Right lobe of liver (tissue), 6 donors: ENCODE measurements at regions not wholly inside any gene's neighbourhood (a gene's known extent, or its start where the extent isn't known, plus 50 kb on each side); places are given as distances from the start of the nearest gene placed in this dataset.

Source experiments
- ATAC-seq, 4 donors: fragments of 200-7000 bp; cut with Tn5 transposase; one replicate each; pipeline ENCODE4 v1.9.1; 2020; ENCODE audit warnings: mild to moderate bottlenecking in 4 of 4, moderate library complexity in 4 of 4
- DNase-seq, 3 donors: peaks; one replicate each; pipeline ENCODE4 v3.0.0-alpha.2; 2020
- H3K27ac ChIP-seq, 3 donors: fragments of 200-600 bp; one replicate each; pipeline ENCODE4 v1.8.0; 2022
- H3K27me3 ChIP-seq, 2 donors: fragments of 200-600 bp; one replicate each; pipeline ENCODE4 v1.8.0; 2022
- H3K36me3 ChIP-seq, 4 donors: fragments of 200-600 bp; sonication (generic) in 1 of 4; one replicate each; pipeline versions ENCODE4 v1.5.1 to v1.8.0; 2017 to 2022; ENCODE audit warnings: control low read depth in 1 of 4
- H3K4me1 ChIP-seq, 4 donors: fragments of 200-600 bp; sonication (generic) in 1 of 4; one replicate each; pipeline versions ENCODE4 v1.5.1 to v1.8.0; 2017 to 2022; ENCODE audit warnings: control low read depth in 1 of 4
- H3K4me3 ChIP-seq, 3 donors: fragments of 200-600 bp; one replicate each; pipeline ENCODE4 v1.8.0; 2022
- H3K9me3 ChIP-seq, 4 donors: fragments of 200-600 bp; sonication (generic) in 1 of 4; one replicate each; pipeline versions ENCODE4 v1.5.1 to v1.8.0; 2017 to 2022; ENCODE audit warnings: control low read depth in 1 of 4
- CTCF ChIP-seq, 4 donors: fragments of 200-600 bp in 3 of 4; fragments of 450-650 bp in 1 of 4; IDR thresholded peaks; one replicate each; pipeline versions ENCODE4 v1.5.1 to v1.8.0; 2016 to 2022; ENCODE audit warnings: antibody characterized with exemption in 4 of 4, mild to moderate bottlenecking in 2 of 4
- POLR2A ChIP-seq: fragments of 450-650 bp; IDR thresholded peaks from one replicate; pipeline ENCODE4 v1.6.1; 2017; ENCODE audit warnings: antibody characterized with exemption, mild to moderate bottlenecking
- WGBS: methylation state at CpG from one replicate; pipeline ENCODE4 v1.1.6; 2018; ENCODE audit warnings: low coverage, low lambda C conversion rate; ENCODE audit not compliant: insufficient coverage; ENCODE audit errors: missing lambda C conversion rate; 5-methylcytosine and 5-hydroxymethylcytosine counted together
- intact Hi-C, 2 donors: fragments of 100-400 bp; cut with DNase I; formaldehyde crosslinking; loops; one replicate each; pipeline versions ENCODE4 v1.11.2 to v1.14.1; 2022
- donor health status: DM: no; HTN: yes; CAD: no.
- donor health status: DM: no; HTN: no; CAD: no.
- donor health status: DM: no; HTN: no; CAD: no.
- donor health status: DM: no; HTN: yes; CAD: no.
- donor health status: DM: no; HTN: yes; CAD: no.

DNA sequence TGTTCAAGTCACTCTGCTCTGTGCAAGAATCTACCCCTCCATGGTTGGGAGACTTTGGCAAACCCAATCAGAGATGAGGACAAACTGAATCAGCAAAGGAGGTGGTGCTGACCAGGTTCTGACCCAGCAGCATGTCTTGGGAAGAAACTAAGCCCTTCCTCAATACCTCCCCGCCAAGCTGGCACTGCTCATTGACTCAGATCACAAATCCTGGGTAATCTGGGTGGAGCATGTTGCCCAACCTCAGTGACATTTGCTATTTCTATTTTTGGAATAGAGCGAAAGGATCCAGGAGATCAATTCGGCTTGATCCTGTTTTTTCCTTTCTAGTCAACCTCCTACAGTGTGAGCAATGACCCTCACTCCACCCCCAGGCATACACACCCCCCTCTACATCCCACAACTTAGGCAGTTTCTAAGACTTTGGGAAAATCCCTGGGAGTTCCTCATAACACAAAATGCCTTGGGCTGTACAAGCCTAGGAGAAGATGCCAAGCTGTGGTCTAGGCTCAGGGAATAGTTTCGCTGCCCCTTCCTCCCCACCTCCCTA lies 166.8 kb upstream of the KCNJ6 start:
- Histone ChIP-seq H3K36me3 (no peaks in the 10 kb centered on the region), H3K27ac (no peak overlapping the region), H3K4me3 (no peak overlapping the region), H3K27me3 (no peaks in the 10 kb centered on the region), H3K9me3 (no peaks in the 10 kb centered on the region), H3K4me1 (no peaks in the 10 kb centered on the region)
- intact Hi-C loops: no loop called here
- DNase-seq (no peak), ATAC-seq (no peak)
- TF ChIP-seq POLR2A (no peak), CTCF (IDR thresholded peaks at IDR 0.05) (no peak)
- WGBS: 58% methylated on average over 4 of the region's 4 CpGs

- H3K27ac ChIP-seq: no peak overlapping the region
- no peaks in the 10 kb centered on the region for H3K36me3 ChIP-seq
- intact Hi-C loops: no loop called here
- H3K9me3 ChIP-seq: no peaks in the 10 kb centered on the region
- no peaks in the 10 kb centered on the region for H3K27me3 ChIP-seq
- DNase-seq (no peak), ATAC-seq (no peak)
- no peak overlapping the region for H3K4me3 ChIP-seq
- TF ChIP-seq CTCF (IDR thresholded peaks at IDR 0.05) (no peak), POLR2A (no peak)
- no peaks in the 10 kb centered on the region for H3K4me1 ChIP-seq
These were observed 167.3 kb upstream of the KCNJ6 start for GRCh38 chr21:38083535-38083934.

GRCh38 chr21:38086580-38086979 lies 170.2 kb upstream of the KCNJ15 start:
- WGBS: 67% methylated on average over 1 of the region's 1 CpG
- no peak for ATAC-seq
- intact Hi-C loops: no loop called here
- no peak for TF ChIP-seq CTCF (IDR thresholded peaks at IDR 0.05)
- TF ChIP-seq POLR2A: no peak
- no peak overlapping the region for H3K27ac ChIP-seq
- no peaks in the 10 kb centered on the region for H3K9me3 ChIP-seq
- no peaks in the 10 kb centered on the region for H3K4me1 ChIP-seq
- no peak overlapping the region for H3K4me3 ChIP-seq
- H3K36me3 ChIP-seq: no peaks in the 10 kb centered on the region
- no peak for DNase-seq
- no peaks in the 10 kb centered on the region for H3K27me3 ChIP-seq

GRCh38 chr21:38088916-38089762 lies 167.7 kb upstream of the KCNJ15 start:
- H3K9me3 ChIP-seq: no peaks in the 10 kb centered on the region
- no peaks in the 10 kb centered on the region for H3K27me3 ChIP-seq
- H3K4me1 ChIP-seq: no peaks in the 10 kb centered on the region
- TF ChIP-seq CTCF (IDR thresholded peaks at IDR 0.05): no peak
- TF ChIP-seq POLR2A: no peak
- no peak overlapping the region for H3K4me3 ChIP-seq
- H3K27ac ChIP-seq: no peak overlapping the region
- 72% methylated on average over 13 of the region's 13 CpGs for WGBS
- no peak for DNase-seq
- no peaks in the 10 kb centered on the region for H3K36me3 ChIP-seq
- intact Hi-C loops: no loop called here
- no peak for ATAC-seq
